Neural progenitor cell (in vitro differentiated cells): ENCODE measurements at regions not wholly inside any gene's neighbourhood (a gene's known extent, or its start where the extent isn't known, plus 50 kb on each side); places are given as distances from the start of the nearest gene placed in this dataset.
A peak's percentile ranks its signal among the peaks of the same experiment; 100 is the strongest.

Experiments used
- DNase-seq: peaks from one replicate; pipeline ENCODE4 v3.0.0-alpha.2; 2016; ENCODE audit warnings: low spot score
- H2AFZ ChIP-seq: fragments of 200-600 bp; sonication (generic); replicated peaks from 2 replicates; pipeline ENCODE4 v1.6.1; 2016; ENCODE audit warnings: antibody characterized with exemption
- H3F3A ChIP-seq: fragments of 200-600 bp; sonication (generic); 2 replicates; pipeline ENCODE4 v1.6.1; 2016; ENCODE audit warnings: antibody characterized with exemption, low read depth
- H3K27ac ChIP-seq: fragments of 200-600 bp; sonication (generic); 2 replicates; pipeline ENCODE4 v1.5.1; 2016; ENCODE audit warnings: mild to moderate bottlenecking
- H3K27me3 ChIP-seq: fragments of 200-600 bp; sonication (generic); 2 replicates; pipeline ENCODE4 v1.6.1; 2016; ENCODE audit warnings: mild to moderate bottlenecking, moderate library complexity
- H3K36me3 ChIP-seq: fragments of 200-600 bp; sonication (generic); 2 replicates; pipeline ENCODE4 v1.5.1; 2016
- H3K4me1 ChIP-seq: fragments of 200-600 bp; sonication (generic); 2 replicates; pipeline ENCODE4 v1.6.1; 2016; ENCODE audit warnings: mixed run types
- H3K4me2 ChIP-seq: fragments of 200-600 bp; sonication (generic); 2 replicates; pipeline ENCODE4 v1.6.1; 2016
- H3K4me3 ChIP-seq: fragments of 200-600 bp; sonication (generic); 2 replicates; pipeline ENCODE4 v1.5.1; 2016
- H3K79me2 ChIP-seq: fragments of 200-600 bp; sonication (generic); 2 replicates; pipeline ENCODE4 v1.6.1; 2016; ENCODE audit warnings: low read depth
- H3K9ac ChIP-seq: fragments of 200-600 bp; sonication (generic); 2 replicates; pipeline ENCODE4 v1.6.1; 2016
- H3K9me3 ChIP-seq: fragments of 200-600 bp; sonication (generic); 2 replicates; pipeline ENCODE4 v1.5.1; 2016; ENCODE audit warnings: low read depth
- H4K20me1 ChIP-seq: fragments of 200-600 bp; sonication (generic); 2 replicates; pipeline ENCODE4 v1.6.1; 2016; ENCODE audit warnings: low read depth
- H3K27ac Mint-ChIP-seq: 3 replicates; pipeline ENCODE4 v1.8.0; 2021; ENCODE audit warnings: mixed read lengths
- H3K27me3 Mint-ChIP-seq: 2 replicates; pipeline ENCODE4 v1.8.0; 2022; ENCODE audit warnings: low read depth, mild to moderate bottlenecking, inconsistent platforms, moderate library complexity, mixed read lengths; ENCODE audit not compliant: insufficient read depth
- H3K36me3 Mint-ChIP-seq: 3 replicates; pipeline ENCODE4 v1.8.0; 2021; ENCODE audit warnings: mixed read lengths
- H3K4me1 Mint-ChIP-seq: 3 replicates; pipeline ENCODE4 v1.8.0; 2021; ENCODE audit warnings: mixed read lengths
- H3K4me3 Mint-ChIP-seq: 3 replicates; pipeline ENCODE4 v1.8.0; 2021; ENCODE audit warnings: mild to moderate bottlenecking, moderate library complexity, mixed read lengths
- H3K9me3 Mint-ChIP-seq: 3 replicates; pipeline ENCODE4 v1.8.0; 2020; ENCODE audit warnings: mixed read lengths
- EZH2 ChIP-seq: fragments of 200-600 bp; sonication (generic); IDR thresholded peaks from 2 replicates; pipeline ENCODE4 v1.6.1; 2017; ENCODE audit warnings: antibody characterized with exemption, mild to moderate bottlenecking, moderate library complexity
- EZH2phosphoT487 ChIP-seq: fragments of 200-600 bp; sonication (generic); IDR thresholded peaks from 2 replicates; pipeline ENCODE4 v1.6.1; 2017; ENCODE audit warnings: antibody characterized with exemption
- TF ChIP-seq, protein P1 (sequence below): fragments of 200-600 bp; sonication (generic); IDR thresholded peaks from 2 replicates; pipeline ENCODE4 v1.5.1; 2017; ENCODE audit warnings: antibody characterized with exemption, mild to moderate bottlenecking

- Mint-ChIP-seq H3K36me3 (no peaks in the 10 kb centered on the region), H3K27me3 (no peaks in the 10 kb centered on the region), H3K4me3 (no peak overlapping the region), H3K27ac (no peak overlapping the region), H3K9me3 (no peaks in the 10 kb centered on the region), H3K4me1 (peaks cover 10% of the 10 kb centered on the region)
- H3K9ac ChIP-seq: no peak overlapping the region
- H3K4me1 ChIP-seq: peaks cover 14% of the 10 kb centered on the region
- H3K4me2 ChIP-seq: no peak overlapping the region
- no peaks in the 10 kb centered on the region for H4K20me1 ChIP-seq
- TF ChIP-seq, protein P1, sequence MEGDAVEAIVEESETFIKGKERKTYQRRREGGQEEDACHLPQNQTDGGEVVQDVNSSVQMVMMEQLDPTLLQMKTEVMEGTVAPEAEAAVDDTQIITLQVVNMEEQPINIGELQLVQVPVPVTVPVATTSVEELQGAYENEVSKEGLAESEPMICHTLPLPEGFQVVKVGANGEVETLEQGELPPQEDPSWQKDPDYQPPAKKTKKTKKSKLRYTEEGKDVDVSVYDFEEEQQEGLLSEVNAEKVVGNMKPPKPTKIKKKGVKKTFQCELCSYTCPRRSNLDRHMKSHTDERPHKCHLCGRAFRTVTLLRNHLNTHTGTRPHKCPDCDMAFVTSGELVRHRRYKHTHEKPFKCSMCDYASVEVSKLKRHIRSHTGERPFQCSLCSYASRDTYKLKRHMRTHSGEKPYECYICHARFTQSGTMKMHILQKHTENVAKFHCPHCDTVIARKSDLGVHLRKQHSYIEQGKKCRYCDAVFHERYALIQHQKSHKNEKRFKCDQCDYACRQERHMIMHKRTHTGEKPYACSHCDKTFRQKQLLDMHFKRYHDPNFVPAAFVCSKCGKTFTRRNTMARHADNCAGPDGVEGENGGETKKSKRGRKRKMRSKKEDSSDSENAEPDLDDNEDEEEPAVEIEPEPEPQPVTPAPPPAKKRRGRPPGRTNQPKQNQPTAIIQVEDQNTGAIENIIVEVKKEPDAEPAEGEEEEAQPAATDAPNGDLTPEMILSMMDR: no peak
- no peak for TF ChIP-seq EZH2
- no peak for TF ChIP-seq EZH2phosphoT487
- peaks cover 11% of the 10 kb centered on the region for H3F3A ChIP-seq
- H3K9me3 ChIP-seq: no peaks in the 10 kb centered on the region
- H3K4me3 ChIP-seq: no peak overlapping the region
- DNase-seq: no peak
- H3K27ac ChIP-seq: no peak overlapping the region
- H3K36me3 ChIP-seq: no peaks in the 10 kb centered on the region
- H3K27me3 ChIP-seq: no peaks in the 10 kb centered on the region
- H2AFZ ChIP-seq: no peak overlapping the region
- no peaks in the 10 kb centered on the region for H3K79me2 ChIP-seq
Measured at GRCh38 chr6:44775121-44775520, 387.6 kb downstream of the CDC5L start.

DNA sequence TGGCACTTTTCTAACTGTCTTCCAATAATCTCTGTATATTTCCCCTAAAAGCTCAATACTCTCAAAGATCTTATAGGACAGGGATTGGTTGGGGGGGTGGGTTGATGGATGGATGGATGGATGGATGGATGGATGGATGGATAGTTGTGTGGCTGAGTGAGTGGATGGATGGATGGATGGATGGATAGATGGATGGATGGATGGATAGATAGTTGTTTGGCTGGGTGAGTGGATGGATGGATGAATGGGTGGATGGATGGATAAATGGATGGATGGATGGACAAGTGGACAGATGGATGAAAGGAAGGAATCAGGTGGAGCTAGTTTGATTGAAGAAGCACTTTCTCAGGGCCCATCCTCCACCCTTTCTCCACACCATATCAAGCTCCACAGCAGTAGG lies 388.8 kb downstream of the CDC5L start:
- TF ChIP-seq EZH2 (no peak), EZH2phosphoT487 (no peak)
- TF ChIP-seq, protein P1: no peak
- Histone ChIP-seq H3K4me2 (no peak overlapping the region), H3K9ac (no peak overlapping the region), H4K20me1 (no peaks in the 10 kb centered on the region), H3K9me3 (no peaks in the 10 kb centered on the region), H3K4me1 (peaks cover 13% of the 10 kb centered on the region), H3F3A (peaks cover 10% of the 10 kb centered on the region), H3K79me2 (no peaks in the 10 kb centered on the region), H3K27me3 (no peaks in the 10 kb centered on the region), H3K27ac (no peak overlapping the region), H3K4me3 (no peak overlapping the region), H2AFZ (no peak overlapping the region), H3K36me3 (no peaks in the 10 kb centered on the region)
- no peak for DNase-seq
- Mint-ChIP-seq H3K9me3 (no peaks in the 10 kb centered on the region), H3K4me1 (peaks cover 10% of the 10 kb centered on the region), H3K27me3 (no peaks in the 10 kb centered on the region), H3K4me3 (no peak overlapping the region), H3K36me3 (no peaks in the 10 kb centered on the region), H3K27ac (no peak overlapping the region)

GRCh38 chr6:44778513-44778912 lies 391.0 kb downstream of the CDC5L start:
- Histone ChIP-seq H3K4me2 (no peak overlapping the region), H3F3A (no peaks in the 10 kb centered on the region), H3K27ac (no peak overlapping the region), H3K9ac (no peak overlapping the region), H3K27me3 (no peaks in the 10 kb centered on the region), H3K4me1 (peaks cover 12% of the 10 kb centered on the region), H3K79me2 (no peaks in the 10 kb centered on the region), H3K36me3 (no peaks in the 10 kb centered on the region), H3K9me3 (no peaks in the 10 kb centered on the region), H4K20me1 (no peaks in the 10 kb centered on the region), H2AFZ (no peak overlapping the region), H3K4me3 (no peak overlapping the region)
- no peak for TF ChIP-seq EZH2
- TF ChIP-seq, protein P1: peak; percentile 35
- no peak for TF ChIP-seq EZH2phosphoT487
- no peak for DNase-seq
- Mint-ChIP-seq H3K4me3 (no peak overlapping the region), H3K27ac (no peak overlapping the region), H3K36me3 (no peaks in the 10 kb centered on the region), H3K4me1 (peaks cover 2% of the 10 kb centered on the region), H3K9me3 (no peaks in the 10 kb centered on the region), H3K27me3 (peaks cover 2% of the 10 kb centered on the region)
